Spleen (tissue), 7 donors: ENCODE measurements at regions not wholly inside any gene's neighbourhood (a gene's known extent, or its start where the extent isn't known, plus 50 kb on each side); places are given as distances from the start of the nearest gene placed in this dataset.

Experiments used
- CTCF ChIP-seq, 11 experiments: fragments of 200-600 bp in 7 of 11; fragments of 450-650 bp in 4 of 11; sonication (generic) in 4 of 11; IDR thresholded peaks in 8 of 11; conservative IDR thresholded peaks in 3 of 11; 1 replicate in 7 of 11; 2 replicates in 4 of 11; pipeline versions ENCODE4 v1.4.0 to v1.8.0; 2016 to 2021; ENCODE audit warnings: antibody characterized with exemption in 11 of 11, inconsistent platforms in 4 of 11, mild to moderate bottlenecking in 1 of 11
- POLR2A ChIP-seq, 3 donors: fragments of 450-650 bp; IDR thresholded peaks; one replicate each; pipeline ENCODE4 v1.5.1; 2017; ENCODE audit warnings: antibody characterized with exemption in 3 of 3, mild to moderate bottlenecking in 1 of 3
- POLR2AphosphoS5 ChIP-seq, 3 donors: sonication (generic); formaldehyde crosslinking; IDR thresholded peaks; one replicate each; pipeline ENCODE4 v1.5.1; 2017; ENCODE audit warnings: antibody characterized with exemption in 3 of 3
- donor health status: DM: no; HTN: no; CAD: no; lungs with moderate emphysema.
- donor health status: DM: no; HTN: no; CAD: no.
- donor health status: DM: no; HTN: no; CAD: no.

GRCh38 chr21:24147674-24148073 lies 1459.6 kb downstream of the MRPL39 start:
- TF ChIP-seq CTCF (IDR thresholded peaks at IDR 0.05 in 8 of 11, conservative IDR thresholded peaks at IDR 0.05 in 3 of 11) = no peak
- TF ChIP-seq POLR2A (IDR thresholded peaks at IDR 0.05) = no peak
- no peak for TF ChIP-seq POLR2AphosphoS5 (IDR thresholded peaks at IDR 0.05)
